Natural killer cell treated with Interleukin-12 subunit alpha and Interleukin-12 subunit beta and Interleukin-15 and Interleukin-18, amount 100 ng/mL, for 72 hours (primary cell): ENCODE measurements at regions not wholly inside any gene's neighbourhood (a gene's known extent, or its start where the extent isn't known, plus 50 kb on each side); places are given as distances from the start of the nearest gene placed in this dataset.

Experiments
- ATAC-seq, 2 donors: fragments of 150-1000 bp; cut with Tn5 transposase in 1 of 2; sonication (Bioruptor Pico), chemical (Tn5 transposase) in 1 of 2; 2 replicates each; pipeline ENCODE4 v1.10.0; 2021
- DNase-seq: peaks from one replicate; pipeline ENCODE4 v3.0.0; 2022; ENCODE audit warnings: low spot score
- H3K27ac Mint-ChIP-seq, 2 donors: 1 replicate in 1 of 2; 2 replicates in 1 of 2; pipeline ENCODE4 v1.8.0; 2022; ENCODE audit warnings: mixed read lengths in 2 of 2, mild to moderate bottlenecking in 1 of 2, moderate library complexity in 1 of 2
- H3K27me3 Mint-ChIP-seq, 2 donors: 1 replicate in 1 of 2; 2 replicates in 1 of 2; pipeline ENCODE4 v1.8.0; 2022; ENCODE audit warnings: mixed read lengths in 2 of 2
- H3K36me3 Mint-ChIP-seq: one replicate; pipeline ENCODE4 v1.8.0; 2022; ENCODE audit warnings: mixed read lengths
- H3K4me1 Mint-ChIP-seq, 2 donors: 1 replicate in 1 of 2; 2 replicates in 1 of 2; pipeline ENCODE4 v1.8.0; 2022; ENCODE audit warnings: low read depth in 2 of 2, mixed read lengths in 2 of 2, mild to moderate bottlenecking in 1 of 2
- H3K4me3 Mint-ChIP-seq: one replicate; pipeline ENCODE4 v1.8.0; 2022; ENCODE audit warnings: mixed read lengths
- H3K9me3 Mint-ChIP-seq: 2 replicates; pipeline ENCODE4 v1.8.0; 2022; ENCODE audit warnings: mixed read lengths

DNA sequence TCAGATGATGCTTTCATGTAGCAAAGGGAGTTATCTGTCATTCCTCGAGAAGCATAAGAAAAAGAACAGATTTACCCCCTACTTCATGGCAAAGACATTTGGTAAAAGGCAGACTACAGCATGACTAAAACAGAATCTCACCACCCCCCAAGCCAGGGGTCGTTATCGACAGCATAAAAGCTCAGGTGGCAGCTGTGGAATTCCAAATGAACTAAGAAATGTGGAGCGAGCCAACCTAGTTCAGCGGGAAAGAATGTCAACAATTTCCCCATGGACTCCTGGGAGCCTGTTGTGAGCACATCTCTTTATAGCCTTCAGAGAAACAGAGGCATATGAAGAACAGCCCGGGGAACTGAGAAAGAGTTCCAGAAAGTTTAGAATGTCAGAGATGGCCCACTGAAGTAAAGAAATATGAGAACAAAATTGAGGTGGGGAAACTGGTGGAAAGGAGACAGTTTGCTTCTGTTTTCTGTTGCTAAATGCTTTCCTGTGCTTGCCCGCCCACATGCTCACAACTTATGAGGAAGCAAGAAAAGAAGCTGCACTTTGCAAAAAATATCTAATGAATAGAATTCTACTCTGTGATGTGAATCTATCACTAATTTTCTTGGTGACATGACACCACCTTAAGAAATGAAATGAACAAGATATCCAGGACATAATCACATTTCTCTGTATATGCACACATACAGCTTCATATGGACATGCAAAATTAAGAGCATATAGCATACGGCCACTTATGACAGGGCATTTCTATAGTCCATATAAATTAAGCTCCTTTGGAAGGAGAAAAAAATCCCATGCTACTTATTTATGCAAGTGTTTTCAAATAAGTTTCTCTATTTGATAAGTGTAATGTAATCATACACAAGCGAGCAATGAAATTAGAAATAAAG is 135.3 kb upstream of the MID1 start:
- no peak for DNase-seq
- no peak for ATAC-seq
- Mint-ChIP-seq H3K4me1 (no peaks in the 10 kb centered on the region), H3K4me3 (no peak overlapping the region), H3K27ac (no peak overlapping the region), H3K36me3 (no peaks in the 10 kb centered on the region), H3K9me3 (no peaks in the 10 kb centered on the region), H3K27me3 (peaks cover 0 to 11% of the 10 kb centered on the region in 2 donors)

DNA sequence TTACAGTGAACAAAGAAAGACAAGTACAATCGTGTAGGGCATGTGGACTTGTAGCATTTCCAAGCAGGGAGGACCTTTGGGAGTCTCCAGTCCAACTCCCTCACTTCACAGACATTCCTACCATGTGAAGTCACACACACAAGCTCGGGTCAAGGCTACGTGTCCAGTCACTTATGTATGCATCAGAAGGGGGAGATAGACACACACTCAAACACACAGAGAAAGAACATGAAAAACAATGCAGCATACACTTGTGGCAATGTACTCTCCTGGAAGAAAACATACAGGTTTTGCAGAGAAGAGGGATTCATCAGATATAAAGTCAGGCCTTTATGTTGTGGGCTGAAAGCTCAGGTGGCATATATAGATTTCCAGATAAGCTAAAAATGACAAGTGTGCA is 136.1 kb upstream of the MID1 start:
- no peaks in the 10 kb centered on the region for H3K36me3 Mint-ChIP-seq
- H3K4me1 Mint-ChIP-seq = no peaks in the 10 kb centered on the region
- H3K9me3 Mint-ChIP-seq = no peaks in the 10 kb centered on the region
- H3K4me3 Mint-ChIP-seq = no peak overlapping the region
- H3K27me3 Mint-ChIP-seq = peaks cover 0 to 17% of the 10 kb centered on the region in 2 donors
- DNase-seq = no peak
- ATAC-seq = no peak
- H3K27ac Mint-ChIP-seq = no peak overlapping the region

DNA sequence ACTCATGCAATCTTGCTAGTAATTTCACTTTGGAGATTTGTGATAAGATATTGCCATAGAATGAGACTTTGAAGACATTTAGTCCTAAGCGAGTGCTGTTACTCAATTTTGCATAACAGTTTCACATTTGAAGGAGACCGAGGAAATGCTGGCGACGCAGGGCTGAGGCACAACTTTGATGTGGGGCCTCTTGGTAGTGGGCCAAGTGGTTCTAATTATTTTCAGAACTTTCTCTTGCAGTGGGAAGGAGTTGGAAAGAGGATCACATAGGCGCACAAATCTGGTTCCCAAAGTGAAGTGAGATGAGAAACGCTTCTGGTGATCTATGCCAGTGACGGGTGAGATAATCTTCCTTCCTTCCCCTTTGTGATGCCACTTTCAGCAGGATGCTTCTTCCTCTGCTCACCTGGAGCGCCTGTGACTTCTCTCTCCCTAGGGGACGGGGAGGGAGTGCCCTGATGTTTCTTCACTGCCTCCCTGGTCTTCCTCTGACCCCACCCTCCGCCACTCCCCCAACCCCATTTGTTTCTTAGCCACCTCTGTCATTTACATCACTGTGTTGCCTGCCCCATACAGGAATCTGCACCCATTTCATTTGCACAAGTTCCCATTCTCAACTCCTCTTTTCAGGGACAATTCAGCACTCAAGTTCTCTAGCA is 138.9 kb upstream of the MID1 start:
- Mint-ChIP-seq H3K4me1 (no peaks in the 10 kb centered on the region), H3K36me3 (no peaks in the 10 kb centered on the region), H3K4me3 (no peak overlapping the region), H3K27ac (no peak overlapping the region), H3K27me3 (peaks cover 0 to 13% of the 10 kb centered on the region in 2 donors), H3K9me3 (no peaks in the 10 kb centered on the region)
- ATAC-seq (no peak), DNase-seq (no peak)

DNA sequence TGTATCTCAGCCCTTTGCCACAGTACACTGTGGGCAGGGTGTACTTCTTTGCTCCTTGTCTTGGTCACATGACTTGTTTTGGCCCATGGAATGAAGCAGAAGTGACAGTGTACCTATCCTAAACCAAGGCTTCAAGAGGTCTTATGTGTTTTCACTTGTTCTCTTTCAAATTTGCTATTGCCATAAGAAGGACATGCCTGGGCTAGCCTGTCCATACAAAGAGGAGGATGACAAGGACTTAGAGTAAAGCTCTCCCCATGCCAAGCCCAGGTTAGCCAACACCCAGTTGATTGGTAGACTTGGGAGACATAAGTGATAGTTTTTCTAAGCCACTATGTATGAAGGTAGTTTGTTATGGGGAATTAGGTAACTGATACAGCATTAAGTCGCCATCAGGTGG is 141.1 kb upstream of the MID1 start:
- H3K27ac Mint-ChIP-seq = no peak overlapping the region
- no peaks in the 10 kb centered on the region for H3K36me3 Mint-ChIP-seq
- no peaks in the 10 kb centered on the region for H3K9me3 Mint-ChIP-seq
- H3K27me3 Mint-ChIP-seq = peaks cover 0 to 13% of the 10 kb centered on the region in 2 donors
- H3K4me3 Mint-ChIP-seq = no peak overlapping the region
- no peaks in the 10 kb centered on the region for H3K4me1 Mint-ChIP-seq
- ATAC-seq (no peak), DNase-seq (no peak)

DNA sequence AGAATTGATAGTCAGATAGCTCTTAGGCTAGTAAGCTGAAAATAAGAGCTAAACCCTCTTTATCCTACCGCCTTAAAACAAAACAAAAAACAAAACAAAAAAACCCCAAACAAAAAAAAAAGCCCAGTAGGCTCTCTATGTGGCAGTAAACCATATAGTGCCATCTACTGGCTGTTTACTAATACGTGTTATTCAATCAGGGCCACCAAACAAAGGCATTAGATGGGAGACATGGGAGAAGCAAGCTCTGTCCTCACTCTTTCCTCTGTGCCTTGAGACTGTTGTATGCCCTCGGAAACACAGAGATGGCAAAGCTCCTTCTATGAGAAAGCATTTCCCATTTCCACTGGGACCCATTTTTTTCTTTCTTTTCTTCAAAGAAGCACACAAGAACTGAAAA is 148.8 kb upstream of the MID1 start:
- Mint-ChIP-seq H3K27me3 (no peaks in the 10 kb centered on the region), H3K27ac (no peak overlapping the region), H3K9me3 (no peaks in the 10 kb centered on the region), H3K4me1 (no peaks in the 10 kb centered on the region), H3K4me3 (no peak overlapping the region), H3K36me3 (no peaks in the 10 kb centered on the region)
- DNase-seq = no peak
- no peak for ATAC-seq

DNA sequence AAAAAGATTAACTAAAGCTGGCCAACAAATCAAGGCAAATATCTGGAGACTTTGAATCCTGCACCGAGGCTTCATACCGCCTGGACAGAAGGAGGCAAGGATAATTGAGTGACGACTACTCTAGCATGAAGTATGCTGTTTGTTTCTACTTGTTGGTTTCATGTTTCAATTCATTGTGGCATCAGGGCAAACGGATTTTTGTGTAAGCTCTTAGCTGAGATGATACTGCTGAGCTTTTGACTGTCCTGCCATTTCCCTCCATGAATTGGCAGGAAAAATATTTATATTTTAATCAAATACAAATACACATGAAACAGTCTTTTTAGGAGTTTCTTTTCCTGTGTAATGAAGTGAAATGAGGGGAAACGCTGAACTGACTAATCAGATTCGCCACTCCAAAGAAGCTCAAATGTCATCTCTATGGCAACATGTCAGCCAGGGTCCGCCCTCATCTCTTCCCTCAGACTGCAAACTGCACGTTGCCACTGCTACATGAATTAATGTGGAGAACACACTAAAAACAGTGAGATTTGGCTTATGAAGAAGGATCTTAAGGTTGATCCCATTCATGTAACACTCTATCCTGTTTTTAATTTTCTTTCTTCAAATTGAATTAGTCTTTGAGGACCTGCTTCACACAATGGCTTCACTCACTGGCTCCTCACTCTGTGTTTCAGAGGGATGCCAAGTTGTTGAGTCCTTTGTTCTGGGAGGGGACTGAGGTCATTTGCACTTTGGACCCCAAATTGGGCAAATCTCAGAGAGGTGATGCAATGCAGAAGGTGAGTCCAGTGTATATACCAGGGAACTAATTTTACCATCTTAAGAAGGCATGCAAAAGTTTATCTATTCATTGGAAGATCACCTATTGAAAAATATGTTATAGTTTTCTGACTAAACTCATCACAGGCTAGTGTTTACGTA is 149.6 kb upstream of the MID1 start:
- no peaks in the 10 kb centered on the region for H3K27me3 Mint-ChIP-seq

DNA sequence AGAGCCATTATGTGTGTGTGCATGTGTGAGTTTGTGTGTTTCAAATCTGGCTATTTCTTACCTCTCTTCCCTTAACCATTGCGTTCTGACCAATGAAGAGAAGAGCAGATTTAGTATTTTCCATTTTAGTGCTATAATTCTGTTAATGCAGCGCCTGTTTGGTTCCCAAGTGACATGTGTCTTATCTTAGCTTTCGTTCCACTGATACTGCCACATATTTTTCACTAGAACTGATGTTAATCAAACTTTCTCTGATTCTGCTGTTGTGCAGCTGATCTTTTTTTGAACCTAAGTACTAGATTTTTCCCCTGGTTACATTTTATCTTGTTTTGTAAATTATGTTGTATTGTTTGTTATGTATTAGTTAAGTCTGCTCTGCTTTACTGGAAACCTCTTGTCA is 152.9 kb upstream of the MID1 start:
- Mint-ChIP-seq H3K9me3 (no peaks in the 10 kb centered on the region), H3K4me3 (no peak overlapping the region), H3K36me3 (no peaks in the 10 kb centered on the region), H3K4me1 (no peaks in the 10 kb centered on the region), H3K27me3 (peaks cover 0 to under 1% of the 10 kb centered on the region in 2 donors), H3K27ac (no peak overlapping the region)
- DNase-seq (no peak), ATAC-seq (no peak)

More for the DNA sequence above, 149.6 kb upstream of the MID1 start:
- H3K27ac Mint-ChIP-seq = no peak overlapping the region
- H3K9me3 Mint-ChIP-seq = no peaks in the 10 kb centered on the region
- ATAC-seq (no peak), DNase-seq (no peak)
- no peaks in the 10 kb centered on the region for H3K36me3 Mint-ChIP-seq
- H3K4me1 Mint-ChIP-seq = no peaks in the 10 kb centered on the region
- no peak overlapping the region for H3K4me3 Mint-ChIP-seq

DNA sequence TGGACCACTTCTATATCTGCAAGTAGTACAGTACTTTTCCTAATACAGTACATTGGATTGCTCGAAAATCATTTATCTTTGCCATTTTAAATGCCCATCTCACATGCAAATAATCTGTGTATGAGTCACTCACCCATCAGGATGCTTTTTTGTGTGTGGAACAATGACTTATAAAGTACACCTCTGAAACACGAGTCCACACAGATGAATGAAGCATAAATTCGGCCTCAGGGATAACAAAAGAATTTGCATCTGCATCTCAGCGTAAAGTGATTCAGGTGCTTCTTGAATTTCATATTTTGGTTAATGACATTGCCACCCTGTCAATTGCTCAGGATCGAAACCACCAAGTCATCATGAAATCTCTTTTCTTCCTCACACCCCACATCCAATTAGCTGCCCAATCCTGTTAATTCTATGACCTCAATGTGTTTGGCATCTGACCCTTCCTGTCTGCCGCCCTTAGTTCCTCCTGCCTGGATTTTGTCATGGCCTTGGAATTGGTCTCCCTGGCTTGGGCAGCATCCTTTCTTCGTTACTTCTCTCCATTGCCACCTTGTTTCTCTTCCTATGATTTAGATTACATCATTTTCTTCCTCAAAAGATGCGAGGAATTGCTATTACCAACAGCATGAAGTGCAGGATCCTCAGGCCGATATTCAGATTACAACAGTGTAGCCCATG is 161.6 kb upstream of the MID1 start:
- Mint-ChIP-seq H3K4me3 (no peak overlapping the region), H3K27me3 (peaks cover 6 to 7% of the 10 kb centered on the region in 2 donors), H3K36me3 (no peaks in the 10 kb centered on the region), H3K4me1 (no peaks in the 10 kb centered on the region), H3K9me3 (peaks cover 7% of the 10 kb centered on the region), H3K27ac (no peak overlapping the region)
- ATAC-seq (no peak), DNase-seq (no peak)

DNA sequence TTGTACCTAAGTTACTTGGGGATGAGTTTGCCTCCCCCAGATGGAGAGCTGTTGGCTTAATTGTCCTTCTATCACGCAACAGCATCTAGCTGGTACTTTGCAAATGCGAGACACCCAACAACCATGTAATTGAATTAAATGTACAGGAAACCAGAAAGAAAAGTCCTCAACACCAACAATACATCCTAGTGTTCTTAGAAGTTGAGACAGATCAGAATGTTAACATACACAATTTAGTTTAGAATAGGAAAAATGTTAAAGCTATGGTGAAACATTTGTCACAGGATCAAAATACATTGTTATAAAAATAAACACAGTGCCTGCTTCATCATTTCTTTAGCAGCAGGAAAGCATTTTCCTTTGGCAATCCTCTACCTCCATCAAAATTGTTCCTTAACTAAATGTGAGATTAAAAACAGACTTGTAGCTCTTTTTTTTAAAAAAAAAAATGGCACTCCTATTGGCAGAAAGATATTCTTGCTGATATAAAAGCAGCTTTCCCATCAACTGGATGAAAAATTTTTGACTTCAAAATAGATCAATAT is 163.1 kb upstream of the MID1 start:
- Mint-ChIP-seq H3K27ac (no peak overlapping the region), H3K27me3 (peaks cover 4 to 6% of the 10 kb centered on the region in 2 donors)
- DNase-seq = no peak

DNA sequence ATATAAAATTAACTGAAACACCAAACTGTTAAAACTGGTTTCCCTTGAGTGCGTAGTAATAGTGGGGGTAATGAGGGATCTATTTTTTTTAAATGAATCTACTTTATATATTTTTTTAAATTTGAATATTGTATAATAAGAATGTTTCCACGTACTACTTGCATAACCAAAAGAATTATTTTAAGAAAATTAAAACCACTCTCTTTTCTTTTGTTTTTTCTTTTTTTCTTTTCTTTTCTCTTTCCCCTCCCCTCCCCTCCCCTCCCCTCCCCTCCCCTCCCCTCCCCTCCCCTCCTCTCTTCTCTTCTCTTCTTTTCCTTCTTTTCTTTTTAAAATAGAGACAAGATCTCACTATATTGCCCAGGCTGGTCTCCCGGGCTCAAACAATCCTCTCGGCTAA is 166.9 kb upstream of the MID1 start:
- Mint-ChIP-seq H3K9me3 (peaks cover 6% of the 10 kb centered on the region), H3K4me3 (no peak overlapping the region), H3K4me1 (no peaks in the 10 kb centered on the region), H3K36me3 (no peaks in the 10 kb centered on the region), H3K27me3 (peaks cover 0 to 3% of the 10 kb centered on the region in 2 donors), H3K27ac (no peak overlapping the region)
- ATAC-seq (no peak), DNase-seq (no peak)

More for the DNA sequence above, 163.1 kb upstream of the MID1 start:
- ATAC-seq = no peak
- peaks cover 7% of the 10 kb centered on the region for H3K9me3 Mint-ChIP-seq
- no peak overlapping the region for H3K4me3 Mint-ChIP-seq
- no peaks in the 10 kb centered on the region for H3K36me3 Mint-ChIP-seq
- no peaks in the 10 kb centered on the region for H3K4me1 Mint-ChIP-seq

DNA sequence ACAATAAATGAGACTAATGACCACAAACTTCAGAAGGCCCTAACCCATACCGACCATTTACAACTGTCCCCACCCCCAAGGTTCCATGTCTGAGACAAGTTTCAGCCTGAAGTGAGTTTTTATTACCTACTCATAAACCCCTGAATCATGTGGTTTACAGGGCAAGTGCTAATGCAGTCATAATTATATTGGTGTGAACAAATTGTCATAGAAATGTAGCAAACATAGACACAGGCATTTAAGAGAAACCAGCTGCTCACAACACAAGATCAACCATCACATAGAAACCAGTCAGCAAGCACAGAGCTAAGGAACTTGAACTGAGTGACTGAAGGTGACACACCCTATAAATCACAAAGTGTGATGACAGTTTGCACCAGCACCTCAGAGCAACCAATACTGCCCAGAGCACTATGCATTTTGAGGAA is 173.8 kb upstream of the MID1 start:
- H3K27me3 Mint-ChIP-seq = peaks cover 0 to 9% of the 10 kb centered on the region in 2 donors
- no peaks in the 10 kb centered on the region for H3K4me1 Mint-ChIP-seq
- DNase-seq (no peak), ATAC-seq (no peak)
- H3K4me3 Mint-ChIP-seq = no peak overlapping the region
- H3K9me3 Mint-ChIP-seq = peaks cover 9% of the 10 kb centered on the region
- no peak overlapping the region for H3K27ac Mint-ChIP-seq
- H3K36me3 Mint-ChIP-seq = no peaks in the 10 kb centered on the region

DNA sequence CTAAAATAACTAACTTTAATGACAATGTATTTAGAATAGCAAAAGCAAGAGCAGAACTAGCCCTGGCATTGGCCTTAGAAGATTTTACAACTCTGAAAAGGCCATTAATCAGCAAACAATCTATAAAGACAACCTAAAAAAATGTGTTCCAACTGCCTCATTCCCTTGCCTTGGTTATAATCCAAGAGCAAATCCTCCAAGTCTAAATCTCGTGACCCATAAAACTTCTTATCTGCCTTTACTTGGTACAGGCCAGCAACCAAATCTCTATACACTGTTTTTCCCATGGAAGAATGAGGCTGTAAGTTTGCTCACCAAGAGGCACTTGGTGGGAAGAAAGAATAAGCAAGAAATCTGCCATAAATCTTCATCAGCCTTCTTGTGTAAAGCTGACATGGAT is 175.3 kb upstream of the MID1 start:
- H3K27ac Mint-ChIP-seq = no peak overlapping the region
- ATAC-seq (no peak), DNase-seq (no peak)
- H3K27me3 Mint-ChIP-seq = peaks cover 0 to 9% of the 10 kb centered on the region in 2 donors
- no peak overlapping the region for H3K4me3 Mint-ChIP-seq
- H3K36me3 Mint-ChIP-seq = no peaks in the 10 kb centered on the region
- H3K4me1 Mint-ChIP-seq = no peaks in the 10 kb centered on the region
- peaks cover 9% of the 10 kb centered on the region for H3K9me3 Mint-ChIP-seq

DNA sequence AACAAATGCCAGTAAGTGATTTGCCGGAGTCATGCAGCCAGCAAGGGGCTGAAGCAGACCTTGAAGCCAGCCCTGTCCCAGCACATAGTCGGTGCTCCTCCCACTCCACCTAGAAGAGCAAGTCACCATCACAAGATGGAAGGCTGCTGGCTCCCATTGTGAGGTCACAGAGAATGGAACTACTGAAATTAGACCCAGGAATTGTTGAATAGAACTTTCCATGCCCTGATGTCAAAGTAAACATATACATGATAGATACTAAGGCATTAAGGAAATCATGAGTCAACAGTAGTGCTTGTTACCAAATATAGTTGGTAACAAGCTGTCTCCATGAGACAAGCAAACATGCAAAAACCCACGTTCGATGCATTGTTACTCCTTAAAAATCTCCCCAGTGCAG is 177.1 kb upstream of the MID1 start:
- Mint-ChIP-seq H3K27ac (no peak overlapping the region), H3K4me3 (no peak overlapping the region), H3K9me3 (peaks cover 4% of the 10 kb centered on the region), H3K4me1 (no peaks in the 10 kb centered on the region), H3K27me3 (peaks cover 0 to 7% of the 10 kb centered on the region in 2 donors), H3K36me3 (no peaks in the 10 kb centered on the region)
- ATAC-seq = no peak
- DNase-seq = no peak
